ENCODE measurements at regions not wholly inside any gene's neighbourhood (a gene's known extent, or its start where the extent isn't known, plus 50 kb on each side); places are given as distances from the start of the nearest gene placed in this dataset.

DNA sequence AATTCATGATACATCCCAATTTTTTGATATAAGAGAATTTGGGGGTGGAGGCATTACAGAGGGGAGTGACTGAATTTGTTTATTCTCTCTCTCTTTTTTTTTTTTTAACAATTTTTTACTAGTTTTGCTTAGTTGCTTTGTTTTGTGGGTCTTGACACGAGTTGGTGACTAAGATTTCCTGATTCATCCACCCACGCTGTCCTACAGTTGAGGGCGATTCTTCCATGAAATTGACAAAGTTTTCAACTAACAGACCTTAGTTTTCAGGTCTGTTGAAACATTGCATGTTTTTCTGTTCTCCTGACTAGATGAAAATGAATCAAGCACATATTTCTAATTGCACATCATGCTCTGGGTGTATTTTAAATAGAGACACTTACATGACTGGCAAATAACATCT lies 613.8 kb downstream of the TFAP2B start:
- no peaks in the 10 kb centered on the region for H3K9me3 ChIP-seq (ENCODE audit: control insufficient read depth, insufficient read depth, low read depth, low read length)
- no peaks in the 10 kb centered on the region for H3K4me1 ChIP-seq (ENCODE audit: control insufficient read depth, insufficient read depth, low read length)
- H3K4me3 ChIP-seq (ENCODE audit: low read depth, low read length), result no peak overlapping the region
- H3K36me3 ChIP-seq (ENCODE audit: control insufficient read depth in 2 of 2, insufficient read depth in 1 of 2, low read length in 2 of 2), result no peaks in the 10 kb centered on the region
- TF ChIP-seq YY2 (tag by site-specific recombination; IDR thresholded peaks at IDR 0.05), result no peak
- no peak for TF ChIP-seq ZNF670 (tag by site-specific recombination; IDR thresholded peaks at IDR 0.05; ENCODE audit: low read depth)
- TF ChIP-seq PRDM10 (tag by site-specific recombination; IDR thresholded peaks at IDR 0.05), result no peak
- TF ChIP-seq ZNF2 (tag by site-specific recombination; IDR thresholded peaks at IDR 0.05), result no peak
- TF ChIP-seq ZBTB6 (tag by site-specific recombination; IDR thresholded peaks at IDR 0.05), result no peak
- no peak for TF ChIP-seq ZNF133 (tag by site-specific recombination; IDR thresholded peaks at IDR 0.05)
- TF ChIP-seq, protein P1, sequence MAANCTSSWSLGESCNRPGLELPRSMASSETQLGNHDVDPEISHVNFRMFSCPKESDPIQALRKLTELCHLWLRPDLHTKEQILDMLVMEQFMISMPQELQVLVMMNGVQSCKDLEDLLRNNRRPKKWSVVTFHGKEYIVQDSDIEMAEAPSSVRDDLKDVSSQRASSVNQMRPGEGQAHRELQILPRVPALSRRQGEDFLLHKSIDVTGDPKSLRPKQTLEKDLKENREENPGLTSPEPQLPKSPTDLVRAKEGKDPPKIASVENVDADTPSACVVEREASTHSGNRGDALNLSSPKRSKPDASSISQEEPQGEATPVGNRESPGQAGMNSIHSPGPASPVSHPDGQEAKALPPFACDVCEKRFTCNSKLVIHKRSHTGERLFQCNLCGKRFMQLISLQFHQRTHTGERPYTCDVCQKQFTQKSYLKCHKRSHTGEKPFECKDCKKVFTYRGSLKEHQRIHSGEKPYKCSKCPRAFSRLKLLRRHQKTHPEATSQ (tag by site-specific recombination; IDR thresholded peaks at IDR 0.05), result no peak
- no peak for TF ChIP-seq ZFP3 (tag by site-specific recombination; IDR thresholded peaks at IDR 0.05; ENCODE audit: low read depth)
- no peak for TF ChIP-seq ZNF202 (tag by site-specific recombination; IDR thresholded peaks at IDR 0.05; ENCODE audit: borderline replicate concordance)
- TF ChIP-seq ZBTB7A (tag by site-specific recombination; IDR thresholded peaks at IDR 0.05; ENCODE audit: low read depth), result no peak
- no peak for TF ChIP-seq ZNF518A (tag by site-specific recombination; conservative IDR thresholded peaks at IDR 0.05; ENCODE audit: low read depth)
- no peak for TF ChIP-seq GFI1B (tag by site-specific recombination; IDR thresholded peaks at IDR 0.05)
- TF ChIP-seq ZNF654 (tag by site-specific recombination; IDR thresholded peaks at IDR 0.05; ENCODE audit: low read depth), result no peak
- TF ChIP-seq GLIS1 (tag by site-specific recombination; IDR thresholded peaks at IDR 0.05), result no peak
- no peak for TF ChIP-seq INSM2 (tag by site-specific recombination; IDR thresholded peaks at IDR 0.05)
- no peak for TF ChIP-seq ZSCAN23 (tag by site-specific recombination; IDR thresholded peaks at IDR 0.05)
- TF ChIP-seq, protein P2, sequence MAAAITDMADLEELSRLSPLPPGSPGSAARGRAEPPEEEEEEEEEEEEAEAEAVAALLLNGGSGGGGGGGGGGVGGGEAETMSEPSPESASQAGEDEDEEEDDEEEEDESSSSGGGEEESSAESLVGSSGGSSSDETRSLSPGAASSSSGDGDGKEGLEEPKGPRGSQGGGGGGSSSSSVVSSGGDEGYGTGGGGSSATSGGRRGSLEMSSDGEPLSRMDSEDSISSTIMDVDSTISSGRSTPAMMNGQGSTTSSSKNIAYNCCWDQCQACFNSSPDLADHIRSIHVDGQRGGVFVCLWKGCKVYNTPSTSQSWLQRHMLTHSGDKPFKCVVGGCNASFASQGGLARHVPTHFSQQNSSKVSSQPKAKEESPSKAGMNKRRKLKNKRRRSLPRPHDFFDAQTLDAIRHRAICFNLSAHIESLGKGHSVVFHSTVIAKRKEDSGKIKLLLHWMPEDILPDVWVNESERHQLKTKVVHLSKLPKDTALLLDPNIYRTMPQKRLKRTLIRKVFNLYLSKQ (tag by site-specific recombination; IDR thresholded peaks at IDR 0.05; ENCODE audit: borderline replicate concordance), result no peak
- no peak for TF ChIP-seq ZNF302 (tag by site-specific recombination; IDR thresholded peaks at IDR 0.05; ENCODE audit: low read depth)
- no peak overlapping the region for H3K27ac ChIP-seq (ENCODE audit: extremely low read depth, low read depth, low read length)
- POLR2A ChIA-PET, result no interaction called here
- CTCF ChIA-PET, result no interaction called here

Data from HEK293 (cell line).